Gastroesophageal sphincter (tissue), 3 donors: ENCODE measurements at regions not wholly inside any gene's neighbourhood (a gene's known extent, or its start where the extent isn't known, plus 50 kb on each side); places are given as distances from the start of the nearest gene placed in this dataset.

Source experiments
- POLR2A ChIP-seq, 2 donors: fragments of 450-650 bp; IDR thresholded peaks; one replicate each; pipeline ENCODE4 v1.6.1; 2017; ENCODE audit warnings: antibody characterized with exemption in 2 of 2, mild to moderate bottlenecking in 2 of 2, moderate library complexity in 1 of 2
- TF ChIP-seq, protein P1 (sequence below), 4 experiments: fragments of 200-600 bp in 2 of 4; fragments of 450-650 bp in 2 of 4; sonication (generic) in 1 of 4; IDR thresholded peaks; one replicate each; pipeline ENCODE4 v1.5.1; 2017 to 2019; ENCODE audit warnings: antibody characterized with exemption in 4 of 4, mild to moderate bottlenecking in 2 of 4, moderate library complexity in 2 of 4

DNA sequence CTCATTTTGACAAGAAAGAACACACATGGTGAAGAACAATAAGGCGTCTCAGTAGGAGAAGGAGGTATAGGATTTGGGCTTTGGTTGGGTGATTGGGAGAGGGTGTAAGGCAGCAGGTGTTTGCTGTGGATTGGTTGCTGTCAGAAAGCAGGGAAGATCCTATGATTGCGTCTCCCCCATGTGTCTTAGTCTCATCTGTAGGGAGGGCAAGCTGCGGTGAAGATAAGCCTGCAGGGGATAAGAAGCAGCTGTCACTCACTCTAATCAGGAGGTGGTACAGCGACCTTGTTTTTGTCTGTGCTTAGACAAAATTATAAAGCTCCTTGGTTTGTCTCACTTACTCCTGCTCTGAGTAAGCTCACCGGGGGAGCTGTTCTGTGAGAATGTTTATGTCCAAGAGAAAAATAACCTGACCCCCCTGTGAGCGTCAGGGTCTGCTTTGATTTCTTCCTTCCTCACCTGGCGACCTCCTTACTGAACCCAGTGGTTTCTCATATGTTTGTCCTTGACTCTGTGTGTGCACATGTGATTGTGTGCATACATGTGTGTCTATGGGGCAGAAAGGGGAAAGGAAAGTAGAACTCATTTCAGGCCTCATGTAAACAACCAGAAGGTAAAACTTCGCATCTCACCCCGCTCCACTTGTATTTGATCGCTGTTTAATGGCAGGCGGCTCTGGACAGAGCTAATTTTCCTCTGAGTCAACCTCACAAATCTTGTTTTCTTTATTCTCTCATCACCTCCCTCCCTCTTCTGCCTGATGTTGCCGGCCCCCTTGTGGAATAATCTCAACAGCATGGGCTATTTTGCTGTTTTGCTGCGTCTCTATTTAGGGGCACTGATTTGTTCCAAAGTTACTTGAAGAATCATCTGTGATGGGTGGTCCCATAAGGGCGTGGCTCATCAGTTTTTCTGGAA lies 105.6 kb downstream of the TENT4A start:
- no peak for TF ChIP-seq POLR2A (IDR thresholded peaks at IDR 0.05)
- TF ChIP-seq, protein P1, sequence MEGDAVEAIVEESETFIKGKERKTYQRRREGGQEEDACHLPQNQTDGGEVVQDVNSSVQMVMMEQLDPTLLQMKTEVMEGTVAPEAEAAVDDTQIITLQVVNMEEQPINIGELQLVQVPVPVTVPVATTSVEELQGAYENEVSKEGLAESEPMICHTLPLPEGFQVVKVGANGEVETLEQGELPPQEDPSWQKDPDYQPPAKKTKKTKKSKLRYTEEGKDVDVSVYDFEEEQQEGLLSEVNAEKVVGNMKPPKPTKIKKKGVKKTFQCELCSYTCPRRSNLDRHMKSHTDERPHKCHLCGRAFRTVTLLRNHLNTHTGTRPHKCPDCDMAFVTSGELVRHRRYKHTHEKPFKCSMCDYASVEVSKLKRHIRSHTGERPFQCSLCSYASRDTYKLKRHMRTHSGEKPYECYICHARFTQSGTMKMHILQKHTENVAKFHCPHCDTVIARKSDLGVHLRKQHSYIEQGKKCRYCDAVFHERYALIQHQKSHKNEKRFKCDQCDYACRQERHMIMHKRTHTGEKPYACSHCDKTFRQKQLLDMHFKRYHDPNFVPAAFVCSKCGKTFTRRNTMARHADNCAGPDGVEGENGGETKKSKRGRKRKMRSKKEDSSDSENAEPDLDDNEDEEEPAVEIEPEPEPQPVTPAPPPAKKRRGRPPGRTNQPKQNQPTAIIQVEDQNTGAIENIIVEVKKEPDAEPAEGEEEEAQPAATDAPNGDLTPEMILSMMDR (IDR thresholded peaks at IDR 0.05), result no peak
